DND-41 (cell line): ENCODE measurements at regions not wholly inside any gene's neighbourhood (a gene's known extent, or its start where the extent isn't known, plus 50 kb on each side); places are given as distances from the start of the nearest gene placed in this dataset.
"Not testable (repeated sequence)": the region's sequence is repeated elsewhere in the genome, so short reads cannot be mapped to it uniquely, and the experiment has no call there.

Experiments
- ATAC-seq: fragments of 200-7000 bp; cut with Tn5 transposase; 3 replicates; pipeline ENCODE4 v1.9.1; 2021; ENCODE audit warnings: low read depth; ENCODE audit not compliant: insufficient read depth
- DNase-seq: peaks from one replicate; pipeline ENCODE4 v3.0.0-alpha.2; 2020
- H2AFZ ChIP-seq: 2 replicates; pipeline ENCODE4 v1.6.0; 2012; ENCODE audit warnings: low read depth, low read length
- H3K27ac ChIP-seq: 2 replicates; pipeline ENCODE4 v1.5.1; 2012; ENCODE audit warnings: low read length, inconsistent platforms
- H3K27me3 ChIP-seq: fragments of 200-600 bp; sonication (generic); 2 replicates; pipeline ENCODE4 v1.6.0; 2012; ENCODE audit warnings: low read length, mild to moderate bottlenecking, inconsistent platforms; ENCODE audit not compliant: insufficient read depth, poor library complexity
- H3K36me3 ChIP-seq: 2 replicates; pipeline ENCODE4 v1.5.1; 2012; ENCODE audit warnings: low read length, inconsistent platforms; ENCODE audit not compliant: insufficient read depth
- H3K4me1 ChIP-seq: 2 replicates; pipeline ENCODE4 v1.5.1; 2012; ENCODE audit warnings: mild to moderate bottlenecking, low read length; ENCODE audit not compliant: insufficient read depth
- H3K4me2 ChIP-seq: 2 replicates; pipeline ENCODE4 v1.6.0; 2012; ENCODE audit warnings: mild to moderate bottlenecking, moderate library complexity, low read length, inconsistent platforms; ENCODE audit not compliant: insufficient read depth
- H3K4me3 ChIP-seq, 2 experiments: fragments of 200-600 bp in 1 of 2; shearing (Covaris generic) in 1 of 2; 2 replicates each; pipeline ENCODE4 v1.5.1; 2012 to 2016; ENCODE audit warnings: inconsistent platforms in 2 of 2, low read length in 2 of 2, mild to moderate bottlenecking in 2 of 2, low read depth in 1 of 2, moderate library complexity in 1 of 2
- H3K79me2 ChIP-seq: 2 replicates; pipeline ENCODE4 v1.6.0; 2012; ENCODE audit warnings: low read length, inconsistent platforms; ENCODE audit not compliant: insufficient read depth
- H3K9ac ChIP-seq: 2 replicates; pipeline ENCODE4 v1.6.0; 2012; ENCODE audit warnings: low read depth, mild to moderate bottlenecking, inconsistent platforms, low read length, moderate library complexity
- H3K9me3 ChIP-seq: 2 replicates; pipeline ENCODE4 v1.5.1; 2012; ENCODE audit warnings: low read length, moderate library complexity, mild to moderate bottlenecking, inconsistent platforms; ENCODE audit not compliant: insufficient read depth, severe bottlenecking
- H4K20me1 ChIP-seq: 2 replicates; pipeline ENCODE4 v1.6.0; 2012; ENCODE audit warnings: low read length; ENCODE audit not compliant: insufficient read depth
- CTCF ChIP-seq: IDR thresholded peaks from 2 replicates; pipeline ENCODE4 v1.5.1; 2012; ENCODE audit warnings: borderline replicate concordance, low read length, moderate library complexity, mild to moderate bottlenecking; ENCODE audit not compliant: poor library complexity, severe bottlenecking; ENCODE audit errors: extremely low read depth
- EZH2 ChIP-seq: IDR thresholded peaks from 3 replicates; pipeline ENCODE4 v1.6.1; 2012; ENCODE audit warnings: borderline replicate concordance, low read depth, mild to moderate bottlenecking, moderate library complexity, low read length, inconsistent platforms; ENCODE audit not compliant: severe bottlenecking

GRCh38 chr13:89518289-89519077 lies 1829.0 kb upstream of the MIR17HG start:
- H2AFZ ChIP-seq: no peak overlapping the region
- DNase-seq: no peak
- no peak for ATAC-seq
- H3K4me2 ChIP-seq: no peak overlapping the region
- TF ChIP-seq EZH2: no peak
- no peak for TF ChIP-seq CTCF
- no peaks in the 10 kb centered on the region for H4K20me1 ChIP-seq
- H3K27ac ChIP-seq: no peak overlapping the region
- H3K27me3 ChIP-seq: no peaks in the 10 kb centered on the region
- no peak overlapping the region for H3K9ac ChIP-seq
- no peak overlapping the region for H3K4me3 ChIP-seq
- no peaks in the 10 kb centered on the region for H3K79me2 ChIP-seq
- no peaks in the 10 kb centered on the region for H3K36me3 ChIP-seq
- no peaks in the 10 kb centered on the region for H3K9me3 ChIP-seq
- no peaks in the 10 kb centered on the region for H3K4me1 ChIP-seq

GRCh38 chr13:89520468-89520867 lies 1827.0 kb upstream of the MIR17HG start:
- no peak overlapping the region for H3K27ac ChIP-seq

GRCh38 chr13:89521672-89522071 lies 1825.8 kb upstream of the MIR17HG start:
- not testable (repeated sequence) for H2AFZ ChIP-seq, H3K27me3 ChIP-seq, H3K27ac ChIP-seq, ATAC-seq, H3K9ac ChIP-seq, H3K4me2 ChIP-seq, H3K36me3 ChIP-seq, H3K9me3 ChIP-seq, DNase-seq, H3K79me2 ChIP-seq, H3K4me1 ChIP-seq, H3K4me3 ChIP-seq, H4K20me1 ChIP-seq

More at GRCh38 chr13:89520468-89520867, 1827.0 kb upstream of the MIR17HG start:
- H3K4me1 ChIP-seq: no peaks in the 10 kb centered on the region
- no peak overlapping the region for H3K4me3 ChIP-seq
- H3K27me3 ChIP-seq: no peaks in the 10 kb centered on the region
- ATAC-seq (no peak), DNase-seq (no peak)
- no peak overlapping the region for H2AFZ ChIP-seq
- TF ChIP-seq EZH2: no peak
- no peak for TF ChIP-seq CTCF
- H3K9me3 ChIP-seq: no peaks in the 10 kb centered on the region
- no peak overlapping the region for H3K4me2 ChIP-seq
- no peaks in the 10 kb centered on the region for H4K20me1 ChIP-seq
- no peak overlapping the region for H3K9ac ChIP-seq
- no peaks in the 10 kb centered on the region for H3K79me2 ChIP-seq
- H3K36me3 ChIP-seq: no peaks in the 10 kb centered on the region

GRCh38 chr13:89541091-89542030 lies 1806.1 kb upstream of the MIR17HG start:
- Histone ChIP-seq H3K4me2 (no peak overlapping the region), H4K20me1 (no peaks in the 10 kb centered on the region), H3K79me2 (no peaks in the 10 kb centered on the region), H3K4me3 (no peak overlapping the region), H3K27me3 (no peaks in the 10 kb centered on the region), H3K27ac (no peak overlapping the region), H3K4me1 (no peaks in the 10 kb centered on the region), H2AFZ (no peak overlapping the region), H3K9ac (no peak overlapping the region), H3K36me3 (no peaks in the 10 kb centered on the region), H3K9me3 (no peaks in the 10 kb centered on the region)
- TF ChIP-seq CTCF: no peak
- TF ChIP-seq EZH2: no peak
- ATAC-seq: no peak
- no peak for DNase-seq
